Right lobe of liver (tissue), 6 donors: ENCODE measurements at regions not wholly inside any gene's neighbourhood (a gene's known extent, or its start where the extent isn't known, plus 50 kb on each side); places are given as distances from the start of the nearest gene placed in this dataset.

Experiments used
- ATAC-seq, 4 donors: fragments of 200-7000 bp; cut with Tn5 transposase; one replicate each; pipeline ENCODE4 v1.9.1; 2020; ENCODE audit warnings: mild to moderate bottlenecking in 4 of 4, moderate library complexity in 4 of 4
- DNase-seq, 3 donors: peaks; one replicate each; pipeline ENCODE4 v3.0.0-alpha.2; 2020
- H3K27ac ChIP-seq, 3 donors: fragments of 200-600 bp; one replicate each; pipeline ENCODE4 v1.8.0; 2022
- H3K27me3 ChIP-seq, 2 donors: fragments of 200-600 bp; one replicate each; pipeline ENCODE4 v1.8.0; 2022
- H3K36me3 ChIP-seq, 4 donors: fragments of 200-600 bp; sonication (generic) in 1 of 4; one replicate each; pipeline versions ENCODE4 v1.5.1 to v1.8.0; 2017 to 2022; ENCODE audit warnings: control low read depth in 1 of 4
- H3K4me1 ChIP-seq, 4 donors: fragments of 200-600 bp; sonication (generic) in 1 of 4; one replicate each; pipeline versions ENCODE4 v1.5.1 to v1.8.0; 2017 to 2022; ENCODE audit warnings: control low read depth in 1 of 4
- H3K4me3 ChIP-seq, 3 donors: fragments of 200-600 bp; one replicate each; pipeline ENCODE4 v1.8.0; 2022
- H3K9me3 ChIP-seq, 4 donors: fragments of 200-600 bp; sonication (generic) in 1 of 4; one replicate each; pipeline versions ENCODE4 v1.5.1 to v1.8.0; 2017 to 2022; ENCODE audit warnings: control low read depth in 1 of 4
- CTCF ChIP-seq, 4 donors: fragments of 200-600 bp in 3 of 4; fragments of 450-650 bp in 1 of 4; IDR thresholded peaks; one replicate each; pipeline versions ENCODE4 v1.5.1 to v1.8.0; 2016 to 2022; ENCODE audit warnings: antibody characterized with exemption in 4 of 4, mild to moderate bottlenecking in 2 of 4
- POLR2A ChIP-seq: fragments of 450-650 bp; IDR thresholded peaks from one replicate; pipeline ENCODE4 v1.6.1; 2017; ENCODE audit warnings: antibody characterized with exemption, mild to moderate bottlenecking
- WGBS: methylation state at CpG from one replicate; pipeline ENCODE4 v1.1.6; 2018; ENCODE audit warnings: low coverage, low lambda C conversion rate; ENCODE audit not compliant: insufficient coverage; ENCODE audit errors: missing lambda C conversion rate; 5-methylcytosine and 5-hydroxymethylcytosine counted together
- intact Hi-C, 2 donors: fragments of 100-400 bp; cut with DNase I; formaldehyde crosslinking; loops; one replicate each; pipeline versions ENCODE4 v1.11.2 to v1.14.1; 2022
- donor health status: DM: no; HTN: yes; CAD: no.
- donor health status: DM: no; HTN: no; CAD: no.
- donor health status: DM: no; HTN: no; CAD: no.
- donor health status: DM: no; HTN: yes; CAD: no.
- donor health status: DM: no; HTN: yes; CAD: no.

- Histone ChIP-seq H3K4me1 (peaks cover 0 to under 1% (median 0%) of the 10 kb centered on the region in 4 donors), H3K27ac (no peak overlapping the region), H3K36me3 (no peaks in the 10 kb centered on the region), H3K4me3 (no peak overlapping the region), H3K27me3 (no peaks in the 10 kb centered on the region), H3K9me3 (no peaks in the 10 kb centered on the region)
- DNase-seq (no peak), ATAC-seq (no peak)
- TF ChIP-seq POLR2A (no peak), CTCF (IDR thresholded peaks at IDR 0.05) (no peak)
- 53% methylated on average over 2 of the region's 2 CpGs for WGBS
- intact Hi-C loops: no loop called here
Observed at GRCh38 chr5:58016877-58017276, 443.0 kb downstream of the PLK2 start.

- no peak for DNase-seq
- no peaks in the 10 kb centered on the region for H3K36me3 ChIP-seq
- no peak overlapping the region for H3K27ac ChIP-seq
- TF ChIP-seq POLR2A (no peak), CTCF (IDR thresholded peaks at IDR 0.05) (no peak)
- no peak overlapping the region for H3K4me3 ChIP-seq
- WGBS: 61% methylated on average over 5 of the region's 6 CpGs
- no peaks in the 10 kb centered on the region for H3K9me3 ChIP-seq
- intact Hi-C loops: no loop called here
- H3K27me3 ChIP-seq: no peaks in the 10 kb centered on the region
- H3K4me1 ChIP-seq: no peaks in the 10 kb centered on the region
- ATAC-seq: no peak
Observed at GRCh38 chr5:58016358-58016757, 443.5 kb downstream of the PLK2 start.

GRCh38 chr5:58015175-58015574, 444.7 kb downstream of the PLK2 start:
- Histone ChIP-seq H3K36me3 (no peaks in the 10 kb centered on the region), H3K27me3 (no peaks in the 10 kb centered on the region), H3K4me1 (no peaks in the 10 kb centered on the region), H3K9me3 (no peaks in the 10 kb centered on the region), H3K4me3 (no peak overlapping the region), H3K27ac (no peak overlapping the region)
- intact Hi-C loops: no loop called here
- DNase-seq (no peak), ATAC-seq (no peak)
- WGBS: 54% methylated on average over 2 of the region's 3 CpGs
- TF ChIP-seq CTCF (IDR thresholded peaks at IDR 0.05): no peak

- H3K27me3 ChIP-seq: no peaks in the 10 kb centered on the region
- ATAC-seq (no peak), DNase-seq (no peak)
- no peaks in the 10 kb centered on the region for H3K36me3 ChIP-seq
- TF ChIP-seq POLR2A (no peak), CTCF (IDR thresholded peaks at IDR 0.05) (no peak)
- H3K9me3 ChIP-seq: no peaks in the 10 kb centered on the region
- no peak overlapping the region for H3K27ac ChIP-seq
- H3K4me3 ChIP-seq: no peak overlapping the region
- 84% methylated on average over 5 of the region's 9 CpGs for WGBS
- no peaks in the 10 kb centered on the region for H3K4me1 ChIP-seq
- intact Hi-C loops: no loop called here
Observed at GRCh38 chr5:58013542-58014258, 446.2 kb downstream of the PLK2 start.
